ENCODE measurements at regions not wholly inside any gene's neighbourhood (a gene's known extent, or its start where the extent isn't known, plus 50 kb on each side); places are given as distances from the start of the nearest gene placed in this dataset.
"Not testable (repeated sequence)": the region's sequence is repeated elsewhere in the genome, so short reads cannot be mapped to it uniquely, and the experiment has no call there.

DNA sequence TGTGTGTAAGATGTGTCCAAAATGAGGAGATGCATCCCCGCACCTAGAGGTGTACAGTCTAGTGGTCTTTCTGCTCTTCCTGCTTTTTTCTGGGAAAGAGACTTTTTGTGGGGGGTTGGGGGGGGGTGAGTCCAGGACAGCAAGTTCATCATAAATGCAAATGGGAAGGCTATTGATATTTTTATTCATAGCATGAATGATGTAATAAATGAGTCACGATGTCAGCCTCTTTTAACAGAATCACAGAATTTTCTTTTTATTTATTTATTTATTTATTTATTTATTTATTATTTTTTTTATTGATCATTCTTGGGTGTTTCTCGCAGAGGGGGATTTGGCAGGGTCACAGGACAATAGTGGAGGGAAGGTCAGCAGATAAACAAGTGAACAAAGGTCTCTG is 111.3 kb downstream of the C9orf152 start:
- not testable (repeated sequence) for DNase-seq

DNA sequence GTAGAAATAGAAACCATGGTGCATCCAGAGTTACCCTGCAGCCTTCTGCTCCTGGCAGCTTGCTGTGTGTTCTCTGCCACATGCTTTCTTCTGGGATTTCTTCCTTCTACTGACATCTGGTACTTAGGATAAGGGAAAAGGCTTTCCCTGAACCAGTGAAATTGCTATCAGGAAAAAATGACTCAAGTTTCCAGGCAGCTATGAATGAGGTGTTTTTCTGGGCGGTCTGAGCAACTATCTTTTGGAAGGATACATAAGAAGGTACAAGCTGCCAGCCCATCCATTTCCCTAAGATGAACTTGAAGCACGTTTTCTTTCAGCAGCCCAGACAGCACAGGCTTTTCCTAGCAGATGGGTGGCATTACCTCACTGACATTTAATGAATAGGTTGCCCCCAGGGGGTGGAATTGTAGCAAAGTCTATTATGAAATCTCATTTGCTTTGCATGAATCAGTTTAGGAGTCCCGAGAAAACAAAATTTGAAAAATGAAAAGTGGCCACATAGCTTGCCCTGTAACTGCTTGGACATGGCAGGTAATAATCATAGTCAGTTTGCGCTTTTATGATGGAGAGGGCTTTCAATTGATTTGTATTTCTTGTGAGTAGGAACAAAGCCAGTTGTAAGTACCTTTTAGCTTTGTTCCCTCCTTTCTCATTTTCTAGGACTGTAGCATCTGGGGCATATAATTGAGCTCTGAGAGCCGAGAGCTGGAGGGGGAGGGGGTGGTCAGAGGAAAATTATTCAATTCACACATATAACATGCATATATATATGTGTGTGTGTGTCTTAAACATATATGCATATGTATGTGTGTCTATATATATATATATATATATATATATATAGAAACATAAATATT is 108.5 kb downstream of the C9orf152 start:
- DNase-seq, result peak; percentile 82

DNA sequence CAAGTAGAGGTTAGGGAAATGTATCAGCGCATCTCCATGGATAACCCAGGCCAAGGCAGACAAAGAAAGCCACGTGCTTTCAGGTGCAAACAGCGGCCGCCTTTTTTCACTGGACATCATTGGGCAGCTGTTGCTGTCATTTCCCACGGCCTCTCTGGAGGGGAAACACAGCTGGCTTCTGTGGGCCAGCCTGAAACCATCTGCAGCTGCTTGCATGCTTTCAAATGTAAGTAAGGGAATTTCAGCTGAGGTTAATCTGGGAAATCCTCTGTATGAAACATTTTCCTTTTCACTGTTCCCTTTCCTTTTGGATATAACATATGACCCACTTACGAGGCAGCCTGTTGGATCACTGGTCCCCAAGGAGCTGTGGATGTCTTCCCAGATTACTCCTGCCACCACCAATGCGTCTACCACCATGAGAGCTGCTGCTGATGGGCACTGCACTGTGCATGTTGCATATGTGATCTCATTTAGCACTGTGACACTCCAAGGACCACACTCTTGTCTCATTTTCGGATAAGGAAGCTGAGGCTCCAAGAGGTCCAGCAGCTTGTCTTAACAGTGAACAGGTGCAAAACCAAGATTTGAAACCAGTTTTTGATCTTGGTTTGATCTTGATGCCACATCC is 106.3 kb downstream of the C9orf152 start:
- no peak for DNase-seq

DNA sequence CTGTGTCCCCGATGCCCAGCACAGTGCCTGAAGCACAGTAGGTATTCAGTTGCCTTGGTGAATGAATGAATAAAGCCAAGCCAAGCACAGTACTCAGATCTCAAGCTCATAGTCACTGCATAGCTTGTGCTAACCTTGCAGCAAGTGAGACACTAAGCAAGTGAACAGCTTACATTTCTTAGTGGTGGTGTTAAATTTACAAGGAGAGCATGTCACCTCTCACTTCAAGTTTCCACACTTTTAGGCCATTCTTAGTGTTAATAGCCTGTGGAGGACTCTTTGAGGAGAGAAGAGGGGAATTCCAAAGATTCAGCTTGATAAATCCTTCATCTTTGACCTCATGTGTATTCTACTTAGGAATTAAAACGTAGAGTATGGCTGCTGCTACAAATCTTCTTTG is 104.7 kb downstream of the C9orf152 start:
- DNase-seq, result no peak

DNA sequence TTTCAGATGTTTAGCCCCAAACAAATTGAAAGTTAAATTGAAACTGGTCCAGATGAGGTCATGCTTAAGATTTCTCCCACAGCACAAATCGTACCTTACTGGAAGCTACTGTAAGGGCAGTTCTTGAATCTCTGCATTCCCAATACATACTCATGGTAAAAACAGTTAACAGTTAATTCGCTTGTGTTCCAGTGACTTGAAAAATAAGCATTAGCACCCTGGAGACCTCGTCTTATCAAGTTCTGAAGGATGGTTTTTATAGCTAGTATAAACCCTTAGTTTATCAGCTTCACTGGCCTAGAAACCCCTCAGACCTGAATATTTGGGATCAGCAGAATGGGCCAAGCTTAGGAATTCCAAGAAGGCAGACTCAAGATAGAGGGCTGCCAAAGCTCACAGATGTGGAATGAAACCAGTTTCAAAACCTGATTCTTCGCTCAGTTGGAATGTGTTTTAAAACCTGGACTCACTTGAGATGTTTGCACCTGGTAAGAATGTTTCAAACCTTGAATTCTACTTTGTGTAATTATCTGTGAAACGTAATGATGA is 103.6 kb downstream of the C9orf152 start:
- DNase-seq, result no peak

DNA sequence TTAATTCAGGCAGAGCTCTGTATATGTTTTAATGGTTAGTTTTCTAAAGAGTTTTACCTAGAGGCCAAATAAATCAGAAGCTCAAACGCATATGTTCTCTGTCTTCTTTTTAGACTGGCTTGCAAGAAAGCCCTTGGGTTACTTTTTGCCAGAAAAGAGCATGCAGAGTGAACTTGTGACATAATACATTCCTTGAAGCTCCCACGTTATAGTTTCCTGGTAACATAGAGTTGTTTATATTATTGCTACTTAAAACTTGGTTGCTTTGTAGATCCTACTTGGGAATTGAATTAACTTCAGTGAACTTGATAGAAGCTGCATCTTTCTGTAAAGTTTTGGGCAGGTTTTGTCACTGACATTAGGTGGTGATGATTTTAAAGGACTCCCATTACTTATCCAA is 102.9 kb downstream of the C9orf152 start:
- peak; percentile 39 for DNase-seq

DNA sequence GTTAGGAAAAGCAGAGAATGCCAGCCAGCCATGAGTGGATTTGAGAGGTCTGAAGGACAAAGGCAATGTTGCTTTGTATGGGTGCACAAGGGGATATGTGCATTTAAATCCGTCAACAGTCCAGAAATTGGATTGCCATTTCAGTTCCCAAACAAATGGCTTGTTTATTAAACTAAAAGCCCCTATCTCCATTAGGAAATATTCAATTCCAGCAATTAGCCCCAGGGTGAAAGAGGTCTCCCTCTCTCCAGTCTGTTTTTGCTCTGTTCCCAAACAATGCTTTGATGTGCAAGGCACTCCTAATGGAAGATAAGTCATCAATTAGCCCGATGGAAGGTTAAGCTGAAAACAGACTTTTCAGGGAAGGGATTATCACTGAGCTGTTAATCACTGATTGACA is 101.3 kb downstream of the C9orf152 start:
- DNase-seq, result no peak

DNA sequence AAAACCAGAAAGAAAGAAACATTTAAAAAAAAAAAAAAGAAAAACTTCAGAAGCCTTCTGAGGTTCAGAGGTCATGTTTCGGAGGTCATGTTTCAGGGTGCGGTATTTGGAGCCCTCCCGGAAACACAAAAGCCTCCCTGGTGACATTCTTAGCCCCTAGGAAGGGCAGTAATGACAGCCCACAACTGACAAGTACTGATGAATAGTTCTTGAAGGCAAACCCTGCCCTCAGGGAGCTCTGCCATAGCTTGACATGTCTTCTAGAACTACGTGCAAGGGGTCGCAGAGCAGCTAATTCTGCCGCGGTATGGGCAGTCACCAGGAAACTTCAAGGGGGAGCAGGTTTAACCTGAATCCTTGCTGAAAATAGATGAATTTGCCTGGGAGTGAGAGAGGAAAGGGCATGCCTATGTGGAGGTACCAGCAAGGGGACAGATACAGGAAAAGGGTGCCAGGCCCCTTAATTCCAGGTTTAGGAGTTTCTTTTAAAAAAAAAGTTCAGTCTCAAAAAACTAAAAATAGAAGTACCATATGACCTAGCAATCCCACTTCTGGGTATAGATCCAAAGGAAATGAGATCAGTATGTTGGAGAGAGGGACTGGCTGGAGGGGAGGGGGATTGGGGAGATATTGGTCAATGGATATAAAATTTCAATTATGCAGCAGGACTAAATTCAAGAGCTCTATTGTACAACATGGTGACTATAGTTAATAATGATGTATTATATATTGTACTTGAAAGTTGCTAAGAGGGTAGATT is 98.4 kb downstream of the C9orf152 start:
- peak; percentile 32 for DNase-seq

DNA sequence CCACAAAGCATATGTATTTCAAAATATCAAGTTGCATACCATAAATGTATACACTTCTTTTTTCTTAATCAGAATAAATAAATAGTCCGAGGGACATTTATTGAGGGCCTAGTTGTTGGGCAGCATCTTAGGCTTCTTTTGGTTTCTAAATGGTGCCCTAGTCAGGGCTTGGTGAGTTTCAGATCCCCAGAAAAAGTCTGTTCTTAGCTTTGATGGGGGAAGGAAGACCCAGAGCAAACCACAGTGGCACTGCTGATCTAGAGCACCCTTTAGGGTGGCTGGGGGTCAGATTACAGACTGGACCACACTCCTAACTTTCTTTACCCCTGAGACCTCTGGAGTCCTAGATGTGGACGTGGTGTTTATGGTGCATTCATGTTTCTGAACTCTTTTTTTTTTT is 97.8 kb downstream of the C9orf152 start:
- no peak for DNase-seq

DNA sequence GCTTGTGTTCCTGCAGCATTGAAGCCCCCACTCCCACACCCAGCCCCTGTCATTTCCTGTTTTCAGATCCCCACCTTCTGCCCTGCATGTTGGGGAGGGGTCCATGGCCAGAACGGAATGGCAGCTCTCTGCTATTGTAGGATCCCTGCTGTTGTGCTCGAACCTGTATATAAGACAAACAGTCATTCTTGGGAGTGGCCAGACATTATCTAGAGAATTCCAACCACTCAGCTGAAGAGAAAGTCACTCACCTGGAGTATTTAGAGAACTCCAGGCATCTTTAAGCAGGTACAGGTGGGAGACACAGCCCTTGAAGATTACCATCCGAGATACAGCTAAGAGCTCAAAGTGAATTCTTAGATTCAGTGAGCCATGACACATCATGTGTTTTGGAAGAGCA is 96.1 kb downstream of the C9orf152 start:
- no peak for DNase-seq

DNA sequence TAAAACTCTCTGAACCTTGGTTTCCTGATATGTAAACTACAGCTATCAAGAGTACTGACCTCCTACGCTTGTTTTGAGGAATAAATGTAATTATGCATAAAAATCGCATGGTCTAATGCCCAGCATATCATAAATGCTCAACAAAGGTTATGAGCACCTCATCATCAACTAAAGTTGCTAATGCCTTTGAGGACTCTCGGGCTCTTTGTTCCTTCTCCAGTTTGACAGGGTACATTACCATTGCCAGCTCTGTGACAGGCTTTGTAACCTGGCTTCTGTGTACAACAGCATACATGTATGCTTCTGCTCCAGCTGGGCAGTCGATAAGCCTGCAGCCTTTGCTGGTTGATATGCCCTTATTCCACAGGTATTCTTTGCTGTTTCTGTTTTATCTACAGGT is 95.2 kb downstream of the C9orf152 start:
- DNase-seq, result no peak

DNA sequence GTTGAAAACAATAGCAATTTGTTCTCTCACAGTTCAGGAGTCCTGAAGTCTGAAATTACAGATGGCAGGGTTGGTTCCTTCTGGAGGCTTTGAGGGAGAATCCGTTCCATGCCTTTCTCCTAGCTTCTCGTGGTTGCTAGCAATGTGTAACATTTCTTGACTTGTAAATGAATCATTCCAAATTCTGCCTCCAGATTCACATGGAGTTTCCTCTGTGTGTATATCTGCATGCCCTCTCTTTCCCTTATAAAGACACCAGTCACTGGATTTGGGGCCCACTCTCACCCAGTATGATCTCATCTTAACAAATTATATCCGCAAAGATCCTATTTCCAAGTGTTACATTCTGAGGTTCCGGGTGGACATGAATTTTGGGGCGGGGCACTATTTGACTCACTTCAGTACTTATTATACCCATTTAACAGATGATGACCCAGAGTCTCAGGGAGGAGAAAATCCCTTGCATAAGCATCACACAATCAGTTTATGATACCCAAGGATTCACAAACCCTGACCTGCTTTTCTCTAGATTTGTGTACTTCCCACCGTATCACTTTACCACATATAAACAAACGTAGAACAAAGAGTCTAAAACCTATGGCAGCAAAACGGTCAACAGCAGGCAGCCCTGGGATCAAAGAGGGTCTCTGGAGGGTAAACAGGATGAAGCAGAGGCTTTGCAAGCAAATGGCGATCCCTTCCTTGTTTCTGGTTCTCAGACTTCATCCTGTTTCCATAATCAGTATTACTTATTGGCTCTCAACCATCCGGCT is 93.7 kb downstream of the C9orf152 start:
- no peak for DNase-seq

DNA sequence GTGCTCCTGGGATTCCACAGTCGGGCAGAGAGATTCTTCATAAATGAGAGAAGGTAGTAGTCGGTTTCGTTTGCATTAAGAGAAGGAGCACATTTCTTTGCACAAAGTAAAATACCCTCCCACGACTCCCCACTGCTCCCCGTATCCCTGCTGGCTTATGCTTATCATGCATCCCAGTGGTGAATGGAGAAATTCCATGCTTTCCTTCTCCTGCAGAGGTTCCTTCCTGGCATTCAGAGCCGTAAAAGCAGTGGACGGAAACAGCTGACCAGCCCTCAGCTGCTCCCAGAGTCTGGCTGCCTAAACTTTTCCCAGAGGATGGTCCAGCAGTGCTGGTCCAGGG is 93.1 kb downstream of the C9orf152 start:
- DNase-seq, result no peak

DNA sequence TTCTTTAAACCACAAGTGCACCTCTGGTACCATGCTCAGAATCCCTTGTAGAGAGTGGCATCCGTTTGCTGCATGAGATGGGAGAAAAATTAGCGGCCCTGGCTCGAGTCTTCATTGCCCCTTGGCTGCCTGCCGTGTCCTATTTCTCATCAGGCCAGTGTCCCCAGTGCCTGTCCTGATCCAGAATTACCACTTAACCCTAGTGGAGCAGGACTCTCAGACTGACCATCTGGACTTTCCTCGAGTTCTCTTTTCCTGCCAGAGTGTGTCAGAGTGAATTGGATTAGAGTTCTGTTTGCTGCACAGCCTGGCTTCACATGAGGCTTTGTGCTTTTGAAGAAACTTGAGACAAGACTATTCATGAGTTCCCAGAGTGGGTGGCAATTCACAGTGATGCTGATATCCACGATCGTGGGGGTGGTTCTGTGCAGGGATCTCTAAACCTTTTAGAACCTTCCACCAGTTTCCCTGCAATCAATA is 92.6 kb downstream of the C9orf152 start:
- no peak for DNase-seq

DNA sequence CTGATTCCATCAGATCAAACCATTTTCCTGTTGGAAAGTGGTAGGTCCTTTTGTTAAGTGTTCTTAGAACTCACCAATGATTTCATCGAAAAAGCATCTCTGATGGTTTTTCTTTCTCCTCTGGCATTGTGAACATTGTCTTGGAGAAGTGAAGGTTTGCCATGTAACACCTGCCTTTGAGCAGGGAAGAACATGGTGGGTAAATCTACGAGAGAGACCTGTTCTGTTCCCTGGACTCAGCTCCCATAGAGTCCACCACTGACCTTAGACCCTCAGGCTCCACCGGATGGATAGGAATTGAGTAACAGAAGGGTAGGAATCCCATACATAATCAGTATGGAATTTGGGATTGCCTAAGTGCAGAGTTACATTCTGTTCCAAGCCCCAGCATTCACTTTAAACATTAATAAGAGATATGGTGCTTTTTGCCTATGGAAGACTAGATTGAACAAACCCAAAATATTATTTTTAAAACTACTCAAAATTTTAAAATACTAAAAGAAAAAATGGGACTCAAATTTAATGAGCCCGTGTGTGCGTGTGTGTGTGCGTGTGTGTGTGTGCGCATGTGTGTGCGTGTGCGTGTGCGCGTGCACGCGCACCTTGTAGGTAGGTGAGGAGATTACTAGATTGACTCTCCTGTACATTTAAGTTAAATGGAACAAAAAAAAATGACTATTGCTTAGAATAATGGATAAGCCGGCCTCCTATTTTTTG is 92.0 kb downstream of the C9orf152 start:
- DNase-seq, result peak; percentile 78

DNA sequence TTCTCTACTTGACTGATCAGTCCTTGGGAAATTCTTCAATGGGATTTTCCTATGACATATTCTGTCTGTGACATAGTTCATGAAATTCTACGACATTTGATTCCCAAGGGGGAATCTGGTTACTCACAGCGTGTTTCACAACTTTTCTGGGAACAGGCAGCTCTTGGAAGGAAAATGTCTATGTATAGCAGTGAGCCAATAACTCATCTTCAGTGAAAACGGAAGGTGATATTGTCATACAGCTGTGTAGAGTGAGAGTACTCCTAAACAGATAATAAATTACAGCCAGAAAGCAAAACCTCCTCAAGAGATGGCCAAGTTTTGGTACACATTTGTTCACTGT is 91.4 kb downstream of the C9orf152 start:
- DNase-seq, result peak; percentile 93

DNA sequence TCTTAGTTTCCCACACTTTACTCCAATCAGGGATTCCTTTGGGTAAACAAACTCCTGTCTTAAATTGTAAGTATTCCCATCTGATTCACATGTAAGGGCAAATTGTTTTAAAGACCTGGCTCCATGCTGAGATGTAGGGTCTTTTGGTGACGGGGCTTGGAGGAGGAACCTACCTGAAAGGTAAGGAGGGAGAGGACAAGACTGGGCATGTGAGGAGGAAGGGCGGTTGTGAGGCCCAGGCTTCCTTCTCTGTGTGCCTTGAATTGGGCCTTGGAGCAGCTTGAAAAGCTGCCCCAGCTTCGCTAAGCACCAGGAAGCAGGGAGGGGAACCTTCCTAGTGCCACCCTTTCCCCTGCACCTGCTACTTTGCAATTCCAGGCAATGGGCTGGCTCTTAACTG is 86.8 kb downstream of the C9orf152 start:
- DNase-seq, result no peak

DNA sequence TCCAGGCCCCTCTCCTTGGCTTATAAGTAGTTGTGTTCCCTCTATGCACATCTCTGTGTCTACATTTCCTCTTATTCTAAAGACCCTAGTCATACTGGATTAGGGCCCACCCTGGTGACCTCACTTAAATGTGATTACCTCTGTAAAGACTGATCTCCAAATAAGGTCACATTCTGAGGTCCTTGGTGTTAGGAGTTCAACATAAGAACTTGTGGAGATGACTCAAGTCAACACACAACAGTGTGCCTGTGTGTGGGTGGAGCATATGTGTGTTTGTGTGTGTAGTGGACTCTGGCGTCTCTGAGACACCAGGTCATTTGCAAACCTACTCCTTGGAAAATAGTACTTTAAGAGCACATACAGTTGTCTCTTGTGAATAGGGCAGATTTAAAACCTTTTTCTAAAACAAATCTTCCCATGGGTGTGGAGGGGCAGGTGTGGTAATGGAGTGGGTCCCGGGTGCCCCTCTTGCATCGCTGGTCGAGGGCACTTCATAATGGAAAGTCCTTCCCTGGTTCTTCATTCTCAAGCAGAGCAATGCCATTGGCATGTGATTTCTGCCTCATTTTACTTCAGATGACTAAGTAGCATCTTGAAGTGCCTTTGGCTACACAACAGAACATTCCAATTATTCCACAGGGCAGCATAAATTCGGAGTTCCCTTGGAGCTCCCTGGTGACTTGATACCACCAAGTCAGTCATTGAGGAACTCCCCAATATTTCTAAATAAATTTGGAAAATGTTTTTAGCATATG is 84.4 kb downstream of the C9orf152 start:
- peak; percentile 66 for DNase-seq

DNA sequence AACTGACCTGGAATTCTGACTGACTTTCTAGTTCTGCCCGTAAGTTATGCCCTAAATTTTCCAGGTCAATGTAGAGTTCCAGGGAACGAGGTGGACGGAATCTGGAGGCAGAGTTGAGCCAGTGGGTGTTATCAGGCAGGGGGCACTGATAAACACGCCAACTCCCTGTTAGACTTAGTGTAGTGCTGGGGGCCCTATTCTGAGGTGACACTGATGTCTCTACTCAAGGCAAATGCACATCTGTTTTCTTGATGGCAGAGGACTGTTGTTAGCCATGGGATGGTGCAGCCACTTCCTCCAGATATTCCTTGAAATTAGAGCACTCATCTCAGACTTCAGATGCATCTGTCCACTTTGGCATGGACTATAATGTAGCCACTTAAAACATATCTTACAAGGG is 83.5 kb downstream of the C9orf152 start:
- DNase-seq, result no peak

DNA sequence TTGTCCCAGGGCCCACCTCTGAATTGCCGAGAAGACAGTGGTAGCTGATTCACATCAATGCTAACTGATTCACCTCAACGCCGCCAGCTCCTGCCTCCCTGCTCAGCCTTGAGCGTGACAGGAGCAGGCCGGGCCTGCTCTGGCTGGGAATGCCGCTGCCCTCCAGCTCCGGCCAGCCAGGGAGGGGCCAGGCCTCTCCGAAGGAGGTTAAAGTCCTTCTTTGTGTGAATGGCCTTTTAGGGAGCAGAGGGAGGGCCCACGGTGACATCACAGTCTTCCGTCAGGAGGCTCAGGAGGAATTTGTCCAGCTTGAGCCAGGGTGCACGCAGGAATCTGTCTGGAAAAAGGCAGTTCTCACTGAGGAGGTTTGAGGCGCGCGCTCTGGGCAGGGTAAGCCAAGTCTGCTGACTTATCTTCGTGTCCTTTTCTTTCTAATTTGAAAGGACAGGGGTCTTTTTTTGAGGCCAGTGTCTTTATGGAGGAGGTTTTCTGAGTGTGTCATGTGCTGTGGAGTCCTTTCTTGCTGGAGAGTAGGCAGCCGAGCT is 82.7 kb downstream of the C9orf152 start:
- DNase-seq, result peak; percentile 82
